NCI-H2107 treated with DMSO at 0.1 percent for 48 hours (cell line): ENCODE measurements at regions not wholly inside any gene's neighbourhood (a gene's known extent, or its start where the extent isn't known, plus 50 kb on each side); places are given as distances from the start of the nearest gene placed in this dataset.
"Not testable (repeated sequence)": the region's sequence is repeated elsewhere in the genome, so short reads cannot be mapped to it uniquely, and the experiment has no call there.

Source experiments
- DNase-seq: peaks from one replicate; lab custom pipeline; 2025; ENCODE audit not compliant: unreplicated experiment; lab: John Stamatoyannopoulos, UW

- DNase-seq, result no peak
Measured at GRCh38 chr13:91242652-91243051, 104.8 kb upstream of the MIR17HG start.

GRCh38 chr13:91245288-91245687 is 102.2 kb upstream of the MIR17HG start:
- no peak for DNase-seq

- no peak for DNase-seq
Measured at GRCh38 chr13:91247768-91248167, 99.7 kb upstream of the MIR17HG start.

- DNase-seq, result no peak
Measured at GRCh38 chr13:91248249-91248648, 99.2 kb upstream of the MIR17HG start.

- DNase-seq, result no peak
Measured at GRCh38 chr13:91249370-91249769, 98.1 kb upstream of the MIR17HG start.

- DNase-seq, result no peak
Measured at GRCh38 chr13:91249861-91250260, 97.6 kb upstream of the MIR17HG start.

- not testable (repeated sequence) for DNase-seq
Measured at GRCh38 chr13:91251573-91251972, 95.9 kb upstream of the MIR17HG start.

- no peak for DNase-seq
Measured at GRCh38 chr13:91264484-91264883, 83.0 kb upstream of the MIR17HG start.

GRCh38 chr13:91269237-91269636 is 78.2 kb upstream of the MIR17HG start:
- DNase-seq, result no peak

- DNase-seq, result no peak
Measured at GRCh38 chr13:91270031-91270430, 77.5 kb upstream of the MIR17HG start.

- no peak for DNase-seq
Measured at GRCh38 chr13:91272235-91272777, 75.2 kb upstream of the MIR17HG start.

GRCh38 chr13:91273675-91274074 is 73.8 kb upstream of the MIR17HG start:
- DNase-seq, result no peak

GRCh38 chr13:91277013-91277676 is 70.3 kb upstream of the MIR17HG start:
- no peak for DNase-seq

- no peak for DNase-seq
Measured at GRCh38 chr13:91278291-91278690, 69.2 kb upstream of the MIR17HG start.

- no peak for DNase-seq
Measured at GRCh38 chr13:91278888-91279287, 68.6 kb upstream of the MIR17HG start.

GRCh38 chr13:91280801-91281200 is 66.7 kb upstream of the MIR17HG start:
- no peak for DNase-seq

- DNase-seq, result no peak
Measured at GRCh38 chr13:91284335-91284734, 63.2 kb upstream of the MIR17HG start.

GRCh38 chr13:91286317-91286716 is 61.2 kb upstream of the MIR17HG start:
- no peak for DNase-seq

GRCh38 chr13:91291078-91291477 is 56.4 kb upstream of the MIR17HG start:
- no peak for DNase-seq

- no peak for DNase-seq
Measured at GRCh38 chr13:91292630-91293221, 54.8 kb upstream of the MIR17HG start.

- no peak for DNase-seq
Measured at GRCh38 chr13:91295712-91296410, 51.6 kb upstream of the MIR17HG start.

GRCh38 chr13:91297503-91297902 is 50.0 kb upstream of the MIR17HG start:
- no peak for DNase-seq
